ENCODE measurements at regions not wholly inside any gene's neighbourhood (a gene's known extent, or its start where the extent isn't known, plus 50 kb on each side); places are given as distances from the start of the nearest gene placed in this dataset.

DNA sequence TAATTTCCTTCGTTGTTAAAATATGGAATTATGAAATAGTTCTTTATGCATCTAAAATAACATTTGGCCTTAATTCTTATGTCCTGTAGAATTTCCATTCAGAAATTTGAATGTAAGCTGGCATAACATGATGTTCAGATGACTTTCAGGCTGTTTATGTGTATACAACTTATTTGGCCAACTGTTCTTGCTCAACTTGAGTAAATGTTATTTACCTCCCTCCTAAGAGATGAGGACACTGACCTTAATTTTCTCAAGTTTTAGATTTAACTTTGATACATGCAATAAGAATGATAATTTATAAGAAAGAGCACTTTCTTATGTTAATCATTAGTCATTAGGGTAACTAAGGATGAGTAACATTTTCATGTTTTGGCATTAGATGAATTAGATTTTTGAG, 365.4 kb downstream of the AEBP2 start:
- ChIA-PET CTCF (no interaction called here), POLR2A (no interaction called here)
- Mint-ChIP-seq H3K27ac (no peak overlapping the region), H3K9me3 (peaks cover 13% of the 10 kb centered on the region), H3K4me3 (no peak overlapping the region), H3K36me3 (no peaks in the 10 kb centered on the region), H3K4me1 (peaks cover 6% of the 10 kb centered on the region), H3K27me3 (ENCODE audit: low read depth) (no peaks in the 10 kb centered on the region; the same call in 1 of the 2 replicates)
- TF ChIP-seq, protein P1, sequence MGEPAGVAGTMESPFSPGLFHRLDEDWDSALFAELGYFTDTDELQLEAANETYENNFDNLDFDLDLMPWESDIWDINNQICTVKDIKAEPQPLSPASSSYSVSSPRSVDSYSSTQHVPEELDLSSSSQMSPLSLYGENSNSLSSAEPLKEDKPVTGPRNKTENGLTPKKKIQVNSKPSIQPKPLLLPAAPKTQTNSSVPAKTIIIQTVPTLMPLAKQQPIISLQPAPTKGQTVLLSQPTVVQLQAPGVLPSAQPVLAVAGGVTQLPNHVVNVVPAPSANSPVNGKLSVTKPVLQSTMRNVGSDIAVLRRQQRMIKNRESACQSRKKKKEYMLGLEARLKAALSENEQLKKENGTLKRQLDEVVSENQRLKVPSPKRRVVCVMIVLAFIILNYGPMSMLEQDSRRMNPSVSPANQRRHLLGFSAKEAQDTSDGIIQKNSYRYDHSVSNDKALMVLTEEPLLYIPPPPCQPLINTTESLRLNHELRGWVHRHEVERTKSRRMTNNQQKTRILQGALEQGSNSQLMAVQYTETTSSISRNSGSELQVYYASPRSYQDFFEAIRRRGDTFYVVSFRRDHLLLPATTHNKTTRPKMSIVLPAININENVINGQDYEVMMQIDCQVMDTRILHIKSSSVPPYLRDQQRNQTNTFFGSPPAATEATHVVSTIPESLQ (CRISPR knock-in tag; IDR thresholded peaks at IDR 0.05), result no peak
- TF ChIP-seq MYBL2 (CRISPR knock-in tag; IDR thresholded peaks at IDR 0.05) (no peak), ZNF232 (CRISPR knock-in tag; IDR thresholded peaks at IDR 0.05) (no peak), GRHL2 (CRISPR knock-in tag; IDR thresholded peaks at IDR 0.05; ENCODE audit: insufficient replicate concordance, severe bottlenecking) (no peak), NFYB (CRISPR knock-in tag; conservative IDR thresholded peaks at IDR 0.05; ENCODE audit: low read depth) (no peak), SMAD3 (CRISPR knock-in tag; IDR thresholded peaks at IDR 0.05; ENCODE audit: borderline replicate concordance) (no peak), KAT7 (CRISPR knock-in tag; IDR thresholded peaks at IDR 0.05; ENCODE audit: borderline replicate concordance) (no peak), ELF4 (CRISPR knock-in tag; IDR thresholded peaks at IDR 0.05; ENCODE audit: low read depth) (no peak), NFE2L1 (CRISPR knock-in tag; IDR thresholded peaks at IDR 0.05) (no peak), JAZF1 (CRISPR knock-in tag; IDR thresholded peaks at IDR 0.05) (no peak), TP53 (CRISPR knock-in tag; IDR thresholded peaks at IDR 0.05) (no peak)
- TF ChIP-seq, protein P2, sequence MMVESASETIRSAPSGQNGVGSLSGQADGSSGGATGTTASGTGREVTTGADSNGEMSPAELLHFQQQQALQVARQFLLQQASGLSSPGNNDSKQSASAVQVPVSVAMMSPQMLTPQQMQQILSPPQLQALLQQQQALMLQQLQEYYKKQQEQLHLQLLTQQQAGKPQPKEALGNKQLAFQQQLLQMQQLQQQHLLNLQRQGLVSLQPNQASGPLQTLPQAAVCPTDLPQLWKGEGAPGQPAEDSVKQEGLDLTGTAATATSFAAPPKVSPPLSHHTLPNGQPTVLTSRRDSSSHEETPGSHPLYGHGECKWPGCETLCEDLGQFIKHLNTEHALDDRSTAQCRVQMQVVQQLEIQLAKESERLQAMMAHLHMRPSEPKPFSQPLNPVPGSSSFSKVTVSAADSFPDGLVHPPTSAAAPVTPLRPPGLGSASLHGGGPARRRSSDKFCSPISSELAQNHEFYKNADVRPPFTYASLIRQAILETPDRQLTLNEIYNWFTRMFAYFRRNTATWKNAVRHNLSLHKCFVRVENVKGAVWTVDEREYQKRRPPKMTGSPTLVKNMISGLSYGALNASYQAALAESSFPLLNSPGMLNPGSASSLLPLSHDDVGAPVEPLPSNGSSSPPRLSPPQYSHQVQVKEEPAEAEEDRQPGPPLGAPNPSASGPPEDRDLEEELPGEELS (CRISPR knock-in tag; IDR thresholded peaks at IDR 0.05), result no peak
- TF ChIP-seq, protein P3, sequence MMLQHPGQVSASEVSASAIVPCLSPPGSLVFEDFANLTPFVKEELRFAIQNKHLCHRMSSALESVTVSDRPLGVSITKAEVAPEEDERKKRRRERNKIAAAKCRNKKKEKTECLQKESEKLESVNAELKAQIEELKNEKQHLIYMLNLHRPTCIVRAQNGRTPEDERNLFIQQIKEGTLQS (CRISPR knock-in tag; conservative IDR thresholded peaks at IDR 0.05), result no peak
- TF ChIP-seq, protein P4, sequence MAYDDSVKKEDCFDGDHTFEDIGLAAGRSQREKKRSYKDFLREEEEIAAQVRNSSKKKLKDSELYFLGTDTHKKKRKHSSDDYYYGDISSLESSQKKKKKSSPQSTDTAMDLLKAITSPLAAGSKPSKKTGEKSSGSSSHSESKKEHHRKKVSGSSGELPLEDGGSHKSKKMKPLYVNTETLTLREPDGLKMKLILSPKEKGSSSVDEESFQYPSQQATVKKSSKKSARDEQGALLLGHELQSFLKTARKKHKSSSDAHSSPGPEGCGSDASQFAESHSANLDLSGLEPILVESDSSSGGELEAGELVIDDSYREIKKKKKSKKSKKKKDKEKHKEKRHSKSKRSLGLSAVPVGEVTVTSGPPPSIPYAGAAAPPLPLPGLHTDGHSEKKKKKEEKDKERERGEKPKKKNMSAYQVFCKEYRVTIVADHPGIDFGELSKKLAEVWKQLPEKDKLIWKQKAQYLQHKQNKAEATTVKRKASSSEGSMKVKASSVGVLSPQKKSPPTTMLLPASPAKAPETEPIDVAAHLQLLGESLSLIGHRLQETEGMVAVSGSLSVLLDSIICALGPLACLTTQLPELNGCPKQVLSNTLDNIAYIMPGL (CRISPR knock-in tag; IDR thresholded peaks at IDR 0.05), result no peak
- TF ChIP-seq, protein P5, sequence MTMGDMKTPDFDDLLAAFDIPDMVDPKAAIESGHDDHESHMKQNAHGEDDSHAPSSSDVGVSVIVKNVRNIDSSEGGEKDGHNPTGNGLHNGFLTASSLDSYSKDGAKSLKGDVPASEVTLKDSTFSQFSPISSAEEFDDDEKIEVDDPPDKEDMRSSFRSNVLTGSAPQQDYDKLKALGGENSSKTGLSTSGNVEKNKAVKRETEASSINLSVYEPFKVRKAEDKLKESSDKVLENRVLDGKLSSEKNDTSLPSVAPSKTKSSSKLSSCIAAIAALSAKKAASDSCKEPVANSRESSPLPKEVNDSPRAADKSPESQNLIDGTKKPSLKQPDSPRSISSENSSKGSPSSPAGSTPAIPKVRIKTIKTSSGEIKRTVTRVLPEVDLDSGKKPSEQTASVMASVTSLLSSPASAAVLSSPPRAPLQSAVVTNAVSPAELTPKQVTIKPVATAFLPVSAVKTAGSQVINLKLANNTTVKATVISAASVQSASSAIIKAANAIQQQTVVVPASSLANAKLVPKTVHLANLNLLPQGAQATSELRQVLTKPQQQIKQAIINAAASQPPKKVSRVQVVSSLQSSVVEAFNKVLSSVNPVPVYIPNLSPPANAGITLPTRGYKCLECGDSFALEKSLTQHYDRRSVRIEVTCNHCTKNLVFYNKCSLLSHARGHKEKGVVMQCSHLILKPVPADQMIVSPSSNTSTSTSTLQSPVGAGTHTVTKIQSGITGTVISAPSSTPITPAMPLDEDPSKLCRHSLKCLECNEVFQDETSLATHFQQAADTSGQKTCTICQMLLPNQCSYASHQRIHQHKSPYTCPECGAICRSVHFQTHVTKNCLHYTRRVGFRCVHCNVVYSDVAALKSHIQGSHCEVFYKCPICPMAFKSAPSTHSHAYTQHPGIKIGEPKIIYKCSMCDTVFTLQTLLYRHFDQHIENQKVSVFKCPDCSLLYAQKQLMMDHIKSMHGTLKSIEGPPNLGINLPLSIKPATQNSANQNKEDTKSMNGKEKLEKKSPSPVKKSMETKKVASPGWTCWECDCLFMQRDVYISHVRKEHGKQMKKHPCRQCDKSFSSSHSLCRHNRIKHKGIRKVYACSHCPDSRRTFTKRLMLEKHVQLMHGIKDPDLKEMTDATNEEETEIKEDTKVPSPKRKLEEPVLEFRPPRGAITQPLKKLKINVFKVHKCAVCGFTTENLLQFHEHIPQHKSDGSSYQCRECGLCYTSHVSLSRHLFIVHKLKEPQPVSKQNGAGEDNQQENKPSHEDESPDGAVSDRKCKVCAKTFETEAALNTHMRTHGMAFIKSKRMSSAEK (CRISPR knock-in tag; IDR thresholded peaks at IDR 0.05; ENCODE audit: borderline replicate concordance), result no peak
- ATAC-seq (no peak), DNase-seq (ENCODE audit: low spot score) (no peak)

DNA sequence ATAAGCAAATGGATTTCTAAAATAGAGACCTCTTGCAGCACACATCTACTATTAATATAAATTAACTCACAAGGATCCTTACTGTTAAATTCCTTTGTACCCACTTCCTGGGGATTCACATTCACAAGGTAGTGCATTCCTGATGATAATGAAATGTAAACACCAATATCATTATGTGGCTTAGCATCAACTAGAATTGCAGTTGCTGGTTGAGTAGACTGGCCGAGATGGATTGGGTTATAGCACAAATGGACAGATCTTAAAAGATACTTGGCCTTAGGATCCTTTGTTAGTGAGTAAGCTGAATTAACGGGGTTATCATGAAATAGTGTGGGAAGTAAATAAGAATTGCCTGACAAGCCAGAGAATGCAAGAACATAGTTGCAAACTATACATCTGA, 369.1 kb downstream of the AEBP2 start:
- Mint-ChIP-seq H3K4me3 (no peak overlapping the region), H3K27ac (no peak overlapping the region), H3K9me3 (peaks cover 23% of the 10 kb centered on the region), H3K27me3 (ENCODE audit: low read depth) (no peaks in the 10 kb centered on the region; the same call in 1 of the 2 replicates), H3K4me1 (no peaks in the 10 kb centered on the region), H3K36me3 (0 out of 2 replicates have a peak, but pooled peaks cover 1% of the 10 kb centered on the region)
- TF ChIP-seq NFE2L1 (CRISPR knock-in tag; IDR thresholded peaks at IDR 0.05), result no peak
- TF ChIP-seq NR3C1 (CRISPR knock-in tag; conservative IDR thresholded peaks at IDR 0.05; ENCODE audit: low read depth), result no peak
- ChIA-PET CTCF (no interaction called here), POLR2A (no interaction called here)
- ATAC-seq, result no peak
- no peak for DNase-seq (ENCODE audit: low spot score)
